Effector CD8-positive, alpha-beta T cell (primary cell): ENCODE measurements at regions not wholly inside any gene's neighbourhood (a gene's known extent, or its start where the extent isn't known, plus 50 kb on each side); places are given as distances from the start of the nearest gene placed in this dataset.
A peak's percentile ranks its signal among the peaks of the same experiment; 100 is the strongest.
"Not testable (repeated sequence)": the region's sequence is repeated elsewhere in the genome, so short reads cannot be mapped to it uniquely, and the experiment has no call there.

ENCODE experiments used
- DNase-seq: peaks from one replicate; lab custom pipeline; 2025; lab: John Stamatoyannopoulos, UW

- DNase-seq, result no peak
These were observed 95.7 kb downstream of the FASLG start for GRCh38 chr1:172754609-172755008.

- DNase-seq, result no peak
These were observed 96.2 kb downstream of the FASLG start for GRCh38 chr1:172755099-172755498.

GRCh38 chr1:172756024-172756423, 97.1 kb downstream of the FASLG start:
- DNase-seq, result no peak

GRCh38 chr1:172758259-172758658, 99.4 kb downstream of the FASLG start:
- no peak for DNase-seq

- DNase-seq, result no peak
These were observed 101.2 kb downstream of the FASLG start for GRCh38 chr1:172760121-172760520.

- no peak for DNase-seq
These were observed 102.9 kb downstream of the FASLG start for GRCh38 chr1:172761581-172762486.

- DNase-seq, result no peak
These were observed 104.2 kb downstream of the FASLG start for GRCh38 chr1:172763057-172763456.

GRCh38 chr1:172764378-172764777, 105.5 kb downstream of the FASLG start:
- peak; percentile 10 for DNase-seq

- DNase-seq, result no peak
These were observed 107.6 kb downstream of the FASLG start for GRCh38 chr1:172766462-172766861.

GRCh38 chr1:172770071-172770470, 111.2 kb downstream of the FASLG start:
- DNase-seq, result no peak

GRCh38 chr1:172774561-172774960, 115.7 kb downstream of the FASLG start:
- no peak for DNase-seq

GRCh38 chr1:172775606-172776005, 116.7 kb downstream of the FASLG start:
- DNase-seq, result no peak

GRCh38 chr1:172776071-172776470, 117.2 kb downstream of the FASLG start:
- DNase-seq, result no peak

- no peak for DNase-seq
These were observed 118.9 kb downstream of the FASLG start for GRCh38 chr1:172777767-172778166.

GRCh38 chr1:172778456-172779455, 119.9 kb downstream of the FASLG start:
- no peak for DNase-seq

GRCh38 chr1:172779491-172779890, 120.6 kb downstream of the FASLG start:
- no peak for DNase-seq

- no peak for DNase-seq
These were observed 122.7 kb downstream of the FASLG start for GRCh38 chr1:172781513-172782140.

GRCh38 chr1:172789840-172790239, 130.9 kb downstream of the FASLG start:
- DNase-seq, result no peak

GRCh38 chr1:172790245-172790644, 131.3 kb downstream of the FASLG start:
- no peak for DNase-seq

GRCh38 chr1:172793823-172794222, 134.9 kb downstream of the FASLG start:
- no peak for DNase-seq

GRCh38 chr1:172795741-172796140, 136.8 kb downstream of the FASLG start:
- DNase-seq, result no peak

- DNase-seq, result not testable (repeated sequence)
These were observed 140.9 kb downstream of the FASLG start for GRCh38 chr1:172799804-172800203.
